NOMO-1 treated with dmso at 0.1 percent for 144 hours (cell line): ENCODE measurements at regions not wholly inside any gene's neighbourhood (a gene's known extent, or its start where the extent isn't known, plus 50 kb on each side); places are given as distances from the start of the nearest gene placed in this dataset.
"Not testable (repeated sequence)": the region's sequence is repeated elsewhere in the genome, so short reads cannot be mapped to it uniquely, and the experiment has no call there.

Source experiments
- DNase-seq: peaks from one replicate; lab custom pipeline; 2025; ENCODE audit not compliant: unreplicated experiment; lab: John Stamatoyannopoulos, UW

GRCh38 chr6:139998478-139998877 is 624.0 kb upstream of the CITED2 start:
- DNase-seq: not testable (repeated sequence)

GRCh38 chr6:139996253-139996834 is 621.9 kb upstream of the CITED2 start:
- no peak for DNase-seq

- DNase-seq: no peak
Observed at GRCh38 chr6:139994998-139995397, 620.5 kb upstream of the CITED2 start.

- no peak for DNase-seq
Observed at GRCh38 chr6:139990856-139991465, 616.5 kb upstream of the CITED2 start.

GRCh38 chr6:139990026-139990686 is 615.7 kb upstream of the CITED2 start:
- no peak for DNase-seq

- no peak for DNase-seq
Observed at GRCh38 chr6:139988685-139989084, 614.2 kb upstream of the CITED2 start.

- no peak for DNase-seq
Observed at GRCh38 chr6:139987091-139987490, 612.6 kb upstream of the CITED2 start.

GRCh38 chr6:139985236-139985815 is 610.9 kb upstream of the CITED2 start:
- DNase-seq: no peak

GRCh38 chr6:139984317-139984716 is 609.9 kb upstream of the CITED2 start:
- no peak for DNase-seq

- no peak for DNase-seq
Observed at GRCh38 chr6:139983555-139984276, 609.3 kb upstream of the CITED2 start.

GRCh38 chr6:139982652-139983295 is 608.3 kb upstream of the CITED2 start:
- no peak for DNase-seq

GRCh38 chr6:139982195-139982594 is 607.7 kb upstream of the CITED2 start:
- no peak for DNase-seq

- no peak for DNase-seq
Observed at GRCh38 chr6:139981768-139982181, 607.3 kb upstream of the CITED2 start.

- no peak for DNase-seq
Observed at GRCh38 chr6:139981066-139981624, 606.7 kb upstream of the CITED2 start.

- DNase-seq: not testable (repeated sequence)
Observed at GRCh38 chr6:139980631-139981030, 606.2 kb upstream of the CITED2 start.

GRCh38 chr6:139979021-139979725 is 604.7 kb upstream of the CITED2 start:
- DNase-seq: no peak

- no peak for DNase-seq
Observed at GRCh38 chr6:139977887-139978332, 603.5 kb upstream of the CITED2 start.

GRCh38 chr6:139973669-139974344 is 599.4 kb upstream of the CITED2 start:
- DNase-seq: no peak

GRCh38 chr6:139972116-139972515 is 597.7 kb upstream of the CITED2 start:
- no peak for DNase-seq
